ENCODE measurements at regions not wholly inside any gene's neighbourhood (a gene's known extent, or its start where the extent isn't known, plus 50 kb on each side); places are given as distances from the start of the nearest gene placed in this dataset.
"Not testable (repeated sequence)": the region's sequence is repeated elsewhere in the genome, so short reads cannot be mapped to it uniquely, and the experiment has no call there.

GRCh38 chr14:105626111-105626510 lies 99.7 kb downstream of the TMEM121 start:
- TF ChIP-seq EP300, POLR2AphosphoS5, POLR2A (IDR thresholded peaks at IDR 0.05): not testable (repeated sequence)
- TF ChIP-seq, protein P1, sequence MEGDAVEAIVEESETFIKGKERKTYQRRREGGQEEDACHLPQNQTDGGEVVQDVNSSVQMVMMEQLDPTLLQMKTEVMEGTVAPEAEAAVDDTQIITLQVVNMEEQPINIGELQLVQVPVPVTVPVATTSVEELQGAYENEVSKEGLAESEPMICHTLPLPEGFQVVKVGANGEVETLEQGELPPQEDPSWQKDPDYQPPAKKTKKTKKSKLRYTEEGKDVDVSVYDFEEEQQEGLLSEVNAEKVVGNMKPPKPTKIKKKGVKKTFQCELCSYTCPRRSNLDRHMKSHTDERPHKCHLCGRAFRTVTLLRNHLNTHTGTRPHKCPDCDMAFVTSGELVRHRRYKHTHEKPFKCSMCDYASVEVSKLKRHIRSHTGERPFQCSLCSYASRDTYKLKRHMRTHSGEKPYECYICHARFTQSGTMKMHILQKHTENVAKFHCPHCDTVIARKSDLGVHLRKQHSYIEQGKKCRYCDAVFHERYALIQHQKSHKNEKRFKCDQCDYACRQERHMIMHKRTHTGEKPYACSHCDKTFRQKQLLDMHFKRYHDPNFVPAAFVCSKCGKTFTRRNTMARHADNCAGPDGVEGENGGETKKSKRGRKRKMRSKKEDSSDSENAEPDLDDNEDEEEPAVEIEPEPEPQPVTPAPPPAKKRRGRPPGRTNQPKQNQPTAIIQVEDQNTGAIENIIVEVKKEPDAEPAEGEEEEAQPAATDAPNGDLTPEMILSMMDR (IDR thresholded peaks at IDR 0.05), result not testable (repeated sequence)
